ENCODE measurements at regions not wholly inside any gene's neighbourhood (a gene's known extent, or its start where the extent isn't known, plus 50 kb on each side); places are given as distances from the start of the nearest gene placed in this dataset.

DNA sequence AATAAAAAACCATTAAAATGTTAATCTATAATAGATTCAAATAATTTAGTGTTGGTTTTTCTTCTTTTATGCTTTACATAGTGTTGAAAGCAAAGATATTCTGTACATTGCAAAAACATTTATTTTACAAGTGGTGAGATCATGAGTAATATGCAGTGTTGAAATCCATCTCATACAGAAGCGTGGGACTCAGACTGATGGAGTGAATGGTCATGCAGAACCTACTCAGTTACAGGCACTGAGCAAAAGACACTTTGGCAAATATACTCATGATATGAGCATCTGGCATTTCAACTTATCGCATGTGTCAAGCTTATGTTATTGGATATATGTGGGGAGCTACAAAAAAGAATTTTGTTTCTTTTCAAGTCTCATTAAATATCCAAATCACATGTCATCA, 620.2 kb upstream of the NETO1 start:
- TF ChIP-seq, protein P1, sequence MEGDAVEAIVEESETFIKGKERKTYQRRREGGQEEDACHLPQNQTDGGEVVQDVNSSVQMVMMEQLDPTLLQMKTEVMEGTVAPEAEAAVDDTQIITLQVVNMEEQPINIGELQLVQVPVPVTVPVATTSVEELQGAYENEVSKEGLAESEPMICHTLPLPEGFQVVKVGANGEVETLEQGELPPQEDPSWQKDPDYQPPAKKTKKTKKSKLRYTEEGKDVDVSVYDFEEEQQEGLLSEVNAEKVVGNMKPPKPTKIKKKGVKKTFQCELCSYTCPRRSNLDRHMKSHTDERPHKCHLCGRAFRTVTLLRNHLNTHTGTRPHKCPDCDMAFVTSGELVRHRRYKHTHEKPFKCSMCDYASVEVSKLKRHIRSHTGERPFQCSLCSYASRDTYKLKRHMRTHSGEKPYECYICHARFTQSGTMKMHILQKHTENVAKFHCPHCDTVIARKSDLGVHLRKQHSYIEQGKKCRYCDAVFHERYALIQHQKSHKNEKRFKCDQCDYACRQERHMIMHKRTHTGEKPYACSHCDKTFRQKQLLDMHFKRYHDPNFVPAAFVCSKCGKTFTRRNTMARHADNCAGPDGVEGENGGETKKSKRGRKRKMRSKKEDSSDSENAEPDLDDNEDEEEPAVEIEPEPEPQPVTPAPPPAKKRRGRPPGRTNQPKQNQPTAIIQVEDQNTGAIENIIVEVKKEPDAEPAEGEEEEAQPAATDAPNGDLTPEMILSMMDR (IDR thresholded peaks at IDR 0.05) = no peak
- TF ChIP-seq POLR2A (IDR thresholded peaks at IDR 0.05) (no peak), EP300 (IDR thresholded peaks at IDR 0.05) (no peak)
